ENCODE measurements at regions not wholly inside any gene's neighbourhood (a gene's known extent, or its start where the extent isn't known, plus 50 kb on each side); places are given as distances from the start of the nearest gene placed in this dataset.

DNA sequence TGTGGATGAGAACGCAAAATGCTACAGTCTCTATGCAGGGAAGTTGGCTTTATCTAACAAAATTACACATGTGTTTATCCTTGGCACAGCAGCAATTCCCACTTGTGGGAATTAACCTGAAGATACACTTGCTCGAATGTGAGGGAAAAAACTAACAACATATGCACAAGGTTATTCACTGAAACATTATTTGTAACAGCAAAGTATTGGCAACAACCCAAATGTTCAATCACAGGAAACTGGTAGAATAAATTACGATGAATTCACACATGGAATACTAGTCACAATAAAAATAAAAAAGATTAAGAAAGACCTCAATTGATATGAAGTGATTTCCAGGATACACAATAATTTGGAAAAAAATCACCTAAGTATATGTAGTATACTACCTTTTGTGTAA, 68.1 kb upstream of the OGFRL1 start:
- TF ChIP-seq, protein P1, sequence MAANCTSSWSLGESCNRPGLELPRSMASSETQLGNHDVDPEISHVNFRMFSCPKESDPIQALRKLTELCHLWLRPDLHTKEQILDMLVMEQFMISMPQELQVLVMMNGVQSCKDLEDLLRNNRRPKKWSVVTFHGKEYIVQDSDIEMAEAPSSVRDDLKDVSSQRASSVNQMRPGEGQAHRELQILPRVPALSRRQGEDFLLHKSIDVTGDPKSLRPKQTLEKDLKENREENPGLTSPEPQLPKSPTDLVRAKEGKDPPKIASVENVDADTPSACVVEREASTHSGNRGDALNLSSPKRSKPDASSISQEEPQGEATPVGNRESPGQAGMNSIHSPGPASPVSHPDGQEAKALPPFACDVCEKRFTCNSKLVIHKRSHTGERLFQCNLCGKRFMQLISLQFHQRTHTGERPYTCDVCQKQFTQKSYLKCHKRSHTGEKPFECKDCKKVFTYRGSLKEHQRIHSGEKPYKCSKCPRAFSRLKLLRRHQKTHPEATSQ (tag by site-specific recombination; IDR thresholded peaks at IDR 0.05): no peak
- TF ChIP-seq, protein P2, sequence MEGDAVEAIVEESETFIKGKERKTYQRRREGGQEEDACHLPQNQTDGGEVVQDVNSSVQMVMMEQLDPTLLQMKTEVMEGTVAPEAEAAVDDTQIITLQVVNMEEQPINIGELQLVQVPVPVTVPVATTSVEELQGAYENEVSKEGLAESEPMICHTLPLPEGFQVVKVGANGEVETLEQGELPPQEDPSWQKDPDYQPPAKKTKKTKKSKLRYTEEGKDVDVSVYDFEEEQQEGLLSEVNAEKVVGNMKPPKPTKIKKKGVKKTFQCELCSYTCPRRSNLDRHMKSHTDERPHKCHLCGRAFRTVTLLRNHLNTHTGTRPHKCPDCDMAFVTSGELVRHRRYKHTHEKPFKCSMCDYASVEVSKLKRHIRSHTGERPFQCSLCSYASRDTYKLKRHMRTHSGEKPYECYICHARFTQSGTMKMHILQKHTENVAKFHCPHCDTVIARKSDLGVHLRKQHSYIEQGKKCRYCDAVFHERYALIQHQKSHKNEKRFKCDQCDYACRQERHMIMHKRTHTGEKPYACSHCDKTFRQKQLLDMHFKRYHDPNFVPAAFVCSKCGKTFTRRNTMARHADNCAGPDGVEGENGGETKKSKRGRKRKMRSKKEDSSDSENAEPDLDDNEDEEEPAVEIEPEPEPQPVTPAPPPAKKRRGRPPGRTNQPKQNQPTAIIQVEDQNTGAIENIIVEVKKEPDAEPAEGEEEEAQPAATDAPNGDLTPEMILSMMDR (tag by site-specific recombination; IDR thresholded peaks at IDR 0.05): no peak
- TF ChIP-seq, protein P3, sequence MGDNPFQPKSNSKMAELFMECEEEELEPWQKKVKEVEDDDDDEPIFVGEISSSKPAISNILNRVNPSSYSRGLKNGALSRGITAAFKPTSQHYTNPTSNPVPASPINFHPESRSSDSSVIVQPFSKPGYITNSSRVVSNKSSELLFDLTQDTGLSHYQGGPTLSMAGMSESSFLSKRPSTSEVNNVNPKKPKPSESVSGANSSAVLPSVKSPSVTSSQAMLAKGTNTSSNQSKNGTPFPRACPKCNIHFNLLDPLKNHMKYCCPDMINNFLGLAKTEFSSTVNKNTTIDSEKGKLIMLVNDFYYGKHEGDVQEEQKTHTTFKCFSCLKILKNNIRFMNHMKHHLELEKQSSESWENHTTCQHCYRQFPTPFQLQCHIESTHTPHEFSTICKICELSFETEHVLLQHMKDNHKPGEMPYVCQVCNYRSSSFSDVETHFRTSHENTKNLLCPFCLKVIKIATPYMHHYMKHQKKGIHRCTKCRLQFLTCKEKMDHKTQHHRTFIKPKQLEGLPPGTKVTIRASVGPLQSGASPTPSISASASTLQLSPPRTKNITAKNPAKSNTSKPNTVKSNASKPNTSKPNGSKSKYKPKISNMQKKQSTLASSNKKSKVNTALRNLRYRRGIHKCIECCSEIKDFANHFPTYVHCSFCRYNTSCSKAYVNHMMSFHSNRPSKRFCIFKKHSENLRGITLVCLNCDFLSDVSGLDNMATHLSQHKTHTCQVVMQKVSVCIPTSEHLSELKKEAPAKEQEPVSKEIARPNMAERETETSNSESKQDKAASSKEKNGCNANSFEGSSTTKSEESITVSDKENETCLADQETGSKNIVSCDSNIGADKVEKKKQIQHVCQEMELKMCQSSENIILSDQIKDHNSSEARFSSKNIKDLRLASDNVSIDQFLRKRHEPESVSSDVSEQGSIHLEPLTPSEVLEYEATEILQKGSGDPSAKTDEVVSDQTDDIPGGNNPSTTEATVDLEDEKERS (tag by site-specific recombination; IDR thresholded peaks at IDR 0.05): no peak
- no peak for TF ChIP-seq ZNF140 (tag by site-specific recombination; IDR thresholded peaks at IDR 0.05)
- TF ChIP-seq, protein P4, sequence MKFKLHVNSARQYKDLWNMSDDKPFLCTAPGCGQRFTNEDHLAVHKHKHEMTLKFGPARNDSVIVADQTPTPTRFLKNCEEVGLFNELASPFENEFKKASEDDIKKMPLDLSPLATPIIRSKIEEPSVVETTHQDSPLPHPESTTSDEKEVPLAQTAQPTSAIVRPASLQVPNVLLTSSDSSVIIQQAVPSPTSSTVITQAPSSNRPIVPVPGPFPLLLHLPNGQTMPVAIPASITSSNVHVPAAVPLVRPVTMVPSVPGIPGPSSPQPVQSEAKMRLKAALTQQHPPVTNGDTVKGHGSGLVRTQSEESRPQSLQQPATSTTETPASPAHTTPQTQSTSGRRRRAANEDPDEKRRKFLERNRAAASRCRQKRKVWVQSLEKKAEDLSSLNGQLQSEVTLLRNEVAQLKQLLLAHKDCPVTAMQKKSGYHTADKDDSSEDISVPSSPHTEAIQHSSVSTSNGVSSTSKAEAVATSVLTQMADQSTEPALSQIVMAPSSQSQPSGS (tag by site-specific recombination; IDR thresholded peaks at IDR 0.05; ENCODE audit: low read depth): no peak

Data from HEK293 (cell line).